Bronchial epithelial cell (primary cell): ENCODE measurements at regions not wholly inside any gene's neighbourhood (a gene's known extent, or its start where the extent isn't known, plus 50 kb on each side); places are given as distances from the start of the nearest gene placed in this dataset.
A peak's percentile ranks its signal among the peaks of the same experiment; 100 is the strongest.

Experiments
- DNase-seq: peaks from one replicate; pipeline ENCODE4 v3.0.0-alpha.2; 2010; ENCODE audit warnings: low read depth
- FAIRE-seq: peaks from 2 replicates; lab custom pipeline; 2011; peaks lifted over from hg19 to GRCh38; lab: Jason Lieb, UNC
- H3K27me3 ChIP-seq: 2 replicates; pipeline ENCODE4 v1.5.1; 2011; ENCODE audit warnings: low read length; ENCODE audit not compliant: control insufficient read depth, insufficient read depth
- H3K36me3 ChIP-seq: 2 replicates; pipeline ENCODE4 v1.5.1; 2011; ENCODE audit warnings: low read length; ENCODE audit not compliant: control insufficient read depth, insufficient read depth
- H3K4me3 ChIP-seq: 2 replicates; pipeline ENCODE4 v1.5.1; 2011; ENCODE audit warnings: mild to moderate bottlenecking, low read depth, low read length, control low read depth
- CTCF ChIP-seq: IDR thresholded peaks from 2 replicates; pipeline ENCODE4 v1.5.1; 2011; ENCODE audit warnings: mild to moderate bottlenecking, moderate library complexity, low read length, control low read depth, inconsistent platforms; ENCODE audit not compliant: insufficient read depth, severe bottlenecking

GRCh38 chr9:31490551-31491106, 893.8 kb upstream of the ACO1 start:
- FAIRE-seq: no peak
- no peak for DNase-seq
- Histone ChIP-seq H3K4me3 (no peak overlapping the region), H3K27me3 (no peaks in the 10 kb centered on the region), H3K36me3 (no peaks in the 10 kb centered on the region)
- TF ChIP-seq CTCF: no peak

- no peak overlapping the region for H3K4me3 ChIP-seq
- DNase-seq (no peak), FAIRE-seq (no peak)
- TF ChIP-seq CTCF: no peak
- H3K27me3 ChIP-seq: no peaks in the 10 kb centered on the region
- H3K36me3 ChIP-seq: no peaks in the 10 kb centered on the region
Measured at GRCh38 chr9:31492229-31492628, 892.2 kb upstream of the ACO1 start.

GRCh38 chr9:31500422-31500821, 884.0 kb upstream of the ACO1 start:
- H3K36me3 ChIP-seq: no peaks in the 10 kb centered on the region
- H3K27me3 ChIP-seq: no peaks in the 10 kb centered on the region
- no peak overlapping the region for H3K4me3 ChIP-seq
- DNase-seq: no peak
- no peak for FAIRE-seq
- TF ChIP-seq CTCF: no peak

- no peak overlapping the region for H3K4me3 ChIP-seq
- DNase-seq (peak; percentile 48), FAIRE-seq (no peak)
Measured at GRCh38 chr9:31519011-31519410, 865.4 kb upstream of the ACO1 start.

GRCh38 chr9:31519424-31519823, 865.0 kb upstream of the ACO1 start:
- FAIRE-seq (no peak), DNase-seq (no peak)
- Histone ChIP-seq H3K4me3 (no peak overlapping the region), H3K27me3 (no peaks in the 10 kb centered on the region), H3K36me3 (no peaks in the 10 kb centered on the region)
- TF ChIP-seq CTCF: no peak

More at GRCh38 chr9:31519011-31519410, 865.4 kb upstream of the ACO1 start:
- Histone ChIP-seq H3K27me3 (no peaks in the 10 kb centered on the region), H3K36me3 (no peaks in the 10 kb centered on the region)
- TF ChIP-seq CTCF: no peak

GRCh38 chr9:31519826-31520225, 864.6 kb upstream of the ACO1 start:
- Histone ChIP-seq H3K27me3 (no peaks in the 10 kb centered on the region), H3K36me3 (no peaks in the 10 kb centered on the region), H3K4me3 (no peak overlapping the region)
- DNase-seq: no peak
- no peak for FAIRE-seq
- no peak for TF ChIP-seq CTCF
